Testis (tissue), 2 donors: ENCODE measurements at regions not wholly inside any gene's neighbourhood (a gene's known extent, or its start where the extent isn't known, plus 50 kb on each side); places are given as distances from the start of the nearest gene placed in this dataset.

Experiments used
- DNase-seq: peaks from one replicate; pipeline ENCODE4 v3.0.0-alpha.2; 2019
- H3K27ac ChIP-seq, 2 donors: fragments of 200-600 bp; sonication (generic); one replicate each; pipeline ENCODE4 v1.5.1; 2019
- H3K27me3 ChIP-seq: fragments of 200-600 bp; sonication (generic); one replicate; pipeline ENCODE4 v1.5.1; 2019
- H3K36me3 ChIP-seq: fragments of 200-600 bp; sonication (generic); one replicate; pipeline ENCODE4 v1.5.1; 2017; ENCODE audit warnings: low read depth; ENCODE audit errors: missing control alignments
- H3K4me1 ChIP-seq: fragments of 200-600 bp; sonication (generic); one replicate; pipeline ENCODE4 v1.5.1; 2019
- H3K4me3 ChIP-seq, 2 donors: fragments of 200-600 bp; sonication (generic); one replicate each; pipeline ENCODE4 v1.5.1; 2017 to 2019
- H3K9me3 ChIP-seq: fragments of 200-600 bp; sonication (generic); one replicate; pipeline ENCODE4 v1.5.1; 2017
- POLR2A ChIP-seq: fragments of 450-650 bp; IDR thresholded peaks from one replicate; pipeline ENCODE4 v1.6.1; 2017; ENCODE audit warnings: antibody characterized with exemption, mild to moderate bottlenecking, moderate library complexity
- WGBS, 2 donors: methylation state at CpG; one replicate each; pipeline ENCODE4 v1.1.5; 2018; 5-methylcytosine and 5-hydroxymethylcytosine counted together
- intact Hi-C: fragments of 100-400 bp; cut with DNase I; formaldehyde crosslinking; loops from one replicate; pipeline ENCODE4 v1.15.1; 2023; ENCODE audit warnings: low total_unique reads
- TF ChIP-seq, protein P1 (sequence below), 3 experiments: fragments of 450-650 bp in 2 of 3; fragments of 200-600 bp in 1 of 3; sonication (generic) in 1 of 3; IDR thresholded peaks; one replicate each; pipeline ENCODE4 v1.5.1; 2016 to 2019; ENCODE audit warnings: antibody characterized with exemption in 3 of 3, mild to moderate bottlenecking in 2 of 3, moderate library complexity in 1 of 3

DNA sequence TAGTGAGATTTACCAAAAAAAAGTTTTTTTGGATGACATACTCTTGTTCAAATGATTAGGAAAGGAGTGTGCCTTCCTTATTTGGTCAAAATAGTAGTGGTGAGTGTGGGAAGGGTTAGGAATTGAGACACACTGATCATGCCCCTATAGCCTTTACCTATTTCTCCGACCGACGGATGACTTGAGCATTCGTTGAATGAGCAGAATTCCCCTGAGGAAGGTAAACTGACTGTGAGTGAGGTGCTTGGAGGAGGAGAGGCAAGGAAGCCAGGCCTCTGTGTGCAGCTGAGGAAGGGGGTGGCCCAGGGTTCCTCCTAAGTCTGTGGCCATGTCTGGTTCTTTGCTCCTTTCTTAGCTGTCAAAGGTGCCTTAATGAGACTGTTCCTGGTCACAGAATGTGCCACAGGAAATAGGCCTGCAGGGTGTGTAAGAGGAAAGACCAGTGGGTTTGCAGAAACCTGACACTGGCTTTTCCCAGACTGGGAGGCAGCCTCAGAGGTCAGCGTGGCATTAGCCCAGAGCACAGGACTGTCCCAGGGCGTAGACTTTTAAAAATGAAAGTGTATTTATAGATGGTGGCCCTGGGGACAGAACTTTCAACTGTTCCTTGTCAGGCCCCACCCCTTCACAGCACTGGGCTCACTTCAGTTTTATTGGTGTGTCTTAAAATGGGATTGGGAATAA, 307.7 kb upstream of the C2CD4B start:
- Histone ChIP-seq H3K4me1 (peaks cover 12% of the 10 kb centered on the region), H3K36me3 (no peaks in the 10 kb centered on the region), H3K27ac (peak overlapping the region in 1 of 2 donors; percentile 28), H3K9me3 (no peaks in the 10 kb centered on the region), H3K27me3 (no peaks in the 10 kb centered on the region), H3K4me3 (no peak overlapping the region)
- DNase-seq: no peak
- WGBS, 2 donors: 70 to 77% methylated on average over 6 of the region's 6 CpGs
- intact Hi-C loops: no loop called here
- TF ChIP-seq, protein P1, sequence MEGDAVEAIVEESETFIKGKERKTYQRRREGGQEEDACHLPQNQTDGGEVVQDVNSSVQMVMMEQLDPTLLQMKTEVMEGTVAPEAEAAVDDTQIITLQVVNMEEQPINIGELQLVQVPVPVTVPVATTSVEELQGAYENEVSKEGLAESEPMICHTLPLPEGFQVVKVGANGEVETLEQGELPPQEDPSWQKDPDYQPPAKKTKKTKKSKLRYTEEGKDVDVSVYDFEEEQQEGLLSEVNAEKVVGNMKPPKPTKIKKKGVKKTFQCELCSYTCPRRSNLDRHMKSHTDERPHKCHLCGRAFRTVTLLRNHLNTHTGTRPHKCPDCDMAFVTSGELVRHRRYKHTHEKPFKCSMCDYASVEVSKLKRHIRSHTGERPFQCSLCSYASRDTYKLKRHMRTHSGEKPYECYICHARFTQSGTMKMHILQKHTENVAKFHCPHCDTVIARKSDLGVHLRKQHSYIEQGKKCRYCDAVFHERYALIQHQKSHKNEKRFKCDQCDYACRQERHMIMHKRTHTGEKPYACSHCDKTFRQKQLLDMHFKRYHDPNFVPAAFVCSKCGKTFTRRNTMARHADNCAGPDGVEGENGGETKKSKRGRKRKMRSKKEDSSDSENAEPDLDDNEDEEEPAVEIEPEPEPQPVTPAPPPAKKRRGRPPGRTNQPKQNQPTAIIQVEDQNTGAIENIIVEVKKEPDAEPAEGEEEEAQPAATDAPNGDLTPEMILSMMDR (IDR thresholded peaks at IDR 0.05): no peak
- no peak for TF ChIP-seq POLR2A

DNA sequence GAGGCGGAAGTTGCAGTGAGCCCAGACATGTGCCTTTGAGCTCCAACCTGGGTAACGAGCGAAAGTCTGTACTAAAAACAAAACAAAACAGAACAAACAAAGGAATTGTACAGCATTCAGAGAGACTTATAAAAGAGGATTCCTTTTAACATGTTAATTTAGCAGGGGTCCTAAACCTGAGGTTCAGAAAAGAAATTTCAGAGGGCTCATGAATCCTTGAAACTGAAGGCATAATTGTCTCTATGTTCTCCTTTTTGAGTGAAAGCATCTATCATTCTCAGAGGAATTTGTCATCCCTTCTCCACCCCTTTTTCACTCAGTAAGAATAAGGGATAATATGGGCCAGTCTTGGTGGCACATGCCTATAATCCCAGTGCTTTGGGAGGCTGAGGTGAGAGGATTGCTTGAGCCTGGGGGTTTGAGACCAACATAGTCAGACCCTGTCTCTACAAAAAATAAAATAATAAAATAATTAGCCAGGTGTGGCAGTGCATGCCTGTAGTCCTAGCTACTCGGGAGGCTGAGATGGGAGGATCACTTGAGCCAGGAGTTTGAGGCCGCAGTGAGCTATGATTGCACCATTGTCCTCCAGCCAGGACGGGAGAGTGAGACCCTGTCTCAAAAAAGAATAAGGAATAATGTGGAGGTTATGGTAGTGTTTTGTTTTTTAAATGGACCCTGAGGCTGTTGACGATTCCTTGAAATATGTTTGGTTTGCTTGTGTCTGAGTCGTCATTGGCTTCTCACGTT, 309.1 kb upstream of the C2CD4B start:
- 72 to 77% methylated on average over 9 of the region's 9 CpGs for WGBS, 2 donors
- no peak for DNase-seq
- Histone ChIP-seq H3K4me3 (no peak overlapping the region), H3K36me3 (no peaks in the 10 kb centered on the region), H3K27ac (no peak overlapping the region), H3K9me3 (no peaks in the 10 kb centered on the region), H3K4me1 (peaks cover 12% of the 10 kb centered on the region), H3K27me3 (no peaks in the 10 kb centered on the region)
- TF ChIP-seq POLR2A: no peak
- TF ChIP-seq, protein P1 (IDR thresholded peaks at IDR 0.05): no peak
- intact Hi-C loops: no loop called here

DNA sequence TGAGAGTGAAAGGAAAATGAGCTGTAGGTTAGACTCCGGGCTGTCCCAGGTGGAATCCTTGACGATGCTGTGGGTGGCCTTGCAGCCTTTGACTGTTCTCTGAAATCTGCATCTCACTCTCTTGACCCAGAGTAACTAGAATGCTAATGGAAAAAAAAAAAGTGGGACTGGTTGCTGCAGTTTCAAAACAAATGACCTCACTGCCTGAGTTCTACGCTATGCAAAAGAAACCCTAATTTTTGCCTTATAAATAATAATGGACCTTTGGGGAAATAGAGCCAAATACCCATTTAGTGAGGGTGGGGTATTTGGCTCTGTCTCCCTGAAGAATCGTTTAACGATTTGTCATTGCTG, 309.7 kb upstream of the C2CD4B start:
- Histone ChIP-seq H3K27ac (no peak overlapping the region), H3K4me1 (peaks cover 7% of the 10 kb centered on the region), H3K9me3 (no peaks in the 10 kb centered on the region), H3K27me3 (no peaks in the 10 kb centered on the region), H3K4me3 (no peak overlapping the region), H3K36me3 (no peaks in the 10 kb centered on the region)
- intact Hi-C loops: no loop called here
- TF ChIP-seq, protein P1 (IDR thresholded peaks at IDR 0.05): no peak
- TF ChIP-seq POLR2A: no peak
- DNase-seq: no peak
- WGBS, 2 donors: 55 to 59% methylated on average over 5 of the region's 5 CpGs

DNA sequence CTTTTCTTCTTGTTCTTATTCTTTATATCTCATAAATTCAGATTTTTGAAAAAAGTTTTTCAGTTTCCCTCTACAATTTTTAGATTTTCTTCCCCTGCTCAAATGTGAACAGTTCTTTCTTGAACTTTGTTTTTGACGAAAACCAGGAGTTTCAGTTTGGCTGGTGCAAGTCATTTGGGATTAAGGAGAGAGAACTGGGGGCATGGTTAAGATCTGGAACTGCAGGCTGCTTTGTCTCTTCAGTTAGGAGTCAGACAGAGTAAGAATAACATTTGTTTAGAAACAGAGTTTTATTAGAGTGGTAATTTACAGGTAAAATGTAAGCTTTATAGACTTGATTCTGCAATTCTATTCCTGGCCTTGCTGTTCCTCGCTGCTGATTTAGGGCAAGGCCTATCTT, 310.5 kb upstream of the C2CD4B start:
- H3K27ac ChIP-seq: no peak overlapping the region
- WGBS, 2 donors: 61 to 71% methylated on average over 2 of the region's 2 CpGs
- no peaks in the 10 kb centered on the region for H3K9me3 ChIP-seq
- no peaks in the 10 kb centered on the region for H3K36me3 ChIP-seq
- no peak for TF ChIP-seq POLR2A
- TF ChIP-seq, protein P1 (IDR thresholded peaks at IDR 0.05): no peak
- intact Hi-C loops: no loop called here
- H3K4me3 ChIP-seq: no peak overlapping the region
- no peaks in the 10 kb centered on the region for H3K27me3 ChIP-seq
- no peaks in the 10 kb centered on the region for H3K4me1 ChIP-seq
- no peak for DNase-seq
